AG09319 (cell line): ENCODE measurements at regions not wholly inside any gene's neighbourhood (a gene's known extent, or its start where the extent isn't known, plus 50 kb on each side); places are given as distances from the start of the nearest gene placed in this dataset.
"Not testable (repeated sequence)": the region's sequence is repeated elsewhere in the genome, so short reads cannot be mapped to it uniquely, and the experiment has no call there.

Source experiments
- DNase-seq: peaks from one replicate; pipeline ENCODE4 v3.0.0-alpha.2; 2010; ENCODE audit warnings: low read depth; ENCODE audit errors: extremely low read depth
- CTCF ChIP-seq: IDR thresholded peaks from 2 replicates; pipeline ENCODE4 v1.5.1; 2011; ENCODE audit warnings: low read depth, mild to moderate bottlenecking, inconsistent platforms, low read length, moderate library complexity

GRCh38 chrX:109172091-109172602 is 309.7 kb downstream of the GUCY2F start:
- TF ChIP-seq CTCF = no peak
- no peak for DNase-seq

- no peak for DNase-seq
- no peak for TF ChIP-seq CTCF
Observed at GRCh38 chrX:109155161-109155560, 326.7 kb downstream of the GUCY2F start.

- DNase-seq = not testable (repeated sequence)
Observed at GRCh38 chrX:109144173-109144572, 337.7 kb downstream of the GUCY2F start.

GRCh38 chrX:109140463-109140862 is 341.4 kb downstream of the GUCY2F start:
- TF ChIP-seq CTCF = no peak
- DNase-seq = no peak

GRCh38 chrX:109134777-109135176 is 347.1 kb downstream of the GUCY2F start:
- TF ChIP-seq CTCF = no peak
- DNase-seq = no peak

GRCh38 chrX:109125304-109125703 is 356.6 kb downstream of the GUCY2F start:
- no peak for DNase-seq
- TF ChIP-seq CTCF = no peak

GRCh38 chrX:109089359-109089758 is 353.0 kb upstream of the IRS4 start:
- DNase-seq = no peak
- no peak for TF ChIP-seq CTCF

GRCh38 chrX:109077788-109078187 is 341.4 kb upstream of the IRS4 start:
- no peak for DNase-seq
- TF ChIP-seq CTCF = no peak

GRCh38 chrX:109054181-109054581 is 317.8 kb upstream of the IRS4 start:
- peak; percentile 35 for DNase-seq
